ENCODE measurements at regions not wholly inside any gene's neighbourhood (a gene's known extent, or its start where the extent isn't known, plus 50 kb on each side); places are given as distances from the start of the nearest gene placed in this dataset.

DNA sequence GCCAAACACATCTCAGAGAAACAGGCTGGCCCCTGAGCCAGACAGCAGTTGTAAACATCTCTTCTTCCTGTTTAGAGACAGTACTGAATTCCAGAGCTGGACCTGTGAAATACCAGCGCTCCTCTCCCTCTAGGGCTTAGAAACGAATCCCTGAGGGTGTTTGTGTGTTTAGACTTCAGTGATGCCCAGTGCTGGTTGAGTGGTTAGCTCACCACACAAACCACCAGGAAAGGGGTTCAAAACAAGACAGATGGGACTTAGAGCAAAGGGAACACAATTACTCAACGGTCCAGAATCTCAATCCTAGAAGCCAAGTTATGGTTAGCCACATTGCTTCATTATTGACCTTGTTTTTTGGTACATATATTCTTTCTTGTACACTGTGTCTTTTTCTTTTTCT lies 108.7 kb upstream of the TMEM170B start:
- TF ChIP-seq, protein P1, sequence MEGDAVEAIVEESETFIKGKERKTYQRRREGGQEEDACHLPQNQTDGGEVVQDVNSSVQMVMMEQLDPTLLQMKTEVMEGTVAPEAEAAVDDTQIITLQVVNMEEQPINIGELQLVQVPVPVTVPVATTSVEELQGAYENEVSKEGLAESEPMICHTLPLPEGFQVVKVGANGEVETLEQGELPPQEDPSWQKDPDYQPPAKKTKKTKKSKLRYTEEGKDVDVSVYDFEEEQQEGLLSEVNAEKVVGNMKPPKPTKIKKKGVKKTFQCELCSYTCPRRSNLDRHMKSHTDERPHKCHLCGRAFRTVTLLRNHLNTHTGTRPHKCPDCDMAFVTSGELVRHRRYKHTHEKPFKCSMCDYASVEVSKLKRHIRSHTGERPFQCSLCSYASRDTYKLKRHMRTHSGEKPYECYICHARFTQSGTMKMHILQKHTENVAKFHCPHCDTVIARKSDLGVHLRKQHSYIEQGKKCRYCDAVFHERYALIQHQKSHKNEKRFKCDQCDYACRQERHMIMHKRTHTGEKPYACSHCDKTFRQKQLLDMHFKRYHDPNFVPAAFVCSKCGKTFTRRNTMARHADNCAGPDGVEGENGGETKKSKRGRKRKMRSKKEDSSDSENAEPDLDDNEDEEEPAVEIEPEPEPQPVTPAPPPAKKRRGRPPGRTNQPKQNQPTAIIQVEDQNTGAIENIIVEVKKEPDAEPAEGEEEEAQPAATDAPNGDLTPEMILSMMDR (IDR thresholded peaks at IDR 0.05; ENCODE audit: low read depth, low read length, poor library complexity, severe bottlenecking) = no peak
- TF ChIP-seq EZH2phosphoT487 (IDR thresholded peaks at IDR 0.05; ENCODE audit: borderline replicate concordance, low read length) = no peak
